B cell (primary cell): ENCODE measurements at regions not wholly inside any gene's neighbourhood (a gene's known extent, or its start where the extent isn't known, plus 50 kb on each side); places are given as distances from the start of the nearest gene placed in this dataset.

Experiments used
- ATAC-seq: fragments of 200-7000 bp; cut with Tn5 transposase; one replicate; pipeline ENCODE4 v1.10.0; 2021; ENCODE audit warnings: low read depth, mild to moderate bottlenecking, moderate number of reproducible peaks, moderate library complexity
- CTCF ChIA-PET: fragments of 350-600 bp; sonication (Branson Sonifier 250); formaldehyde crosslinking; loops from one replicate; lab custom pipeline; 2021; ENCODE audit warnings: antibody characterized with exemption, inconsistent platforms; lab: Charles Lee
- POLR2A ChIA-PET: fragments of 350-600 bp; sonication (Branson Sonifier 250); formaldehyde crosslinking; loops from one replicate; lab custom pipeline; 2021; ENCODE audit warnings: antibody characterized with exemption; lab: Charles Lee
- DNase-seq: peaks from one replicate; pipeline ENCODE4 v3.0.0; 2013
- H2AFZ ChIP-seq: 2 replicates; pipeline ENCODE4 v1.6.1; 2012; ENCODE audit warnings: mild to moderate bottlenecking, low read depth, low read length; ENCODE audit not compliant: insufficient read depth, poor library complexity, severe bottlenecking
- H3K27ac ChIP-seq, 2 donors: 1 replicate in 1 of 2; 2 replicates in 1 of 2; pipeline ENCODE4 v1.5.1; 2012 to 2013; ENCODE audit warnings: low read length in 2 of 2, mild to moderate bottlenecking in 2 of 2, moderate library complexity in 1 of 2
- H3K27me3 ChIP-seq, 4 experiments: fragments of 200-600 bp in 1 of 4; sonication (generic) in 1 of 4; replicated peaks in 1 of 4; 1 replicate in 2 of 4; 2 replicates in 2 of 4; pipeline versions ENCODE4 v1.6.1 to v1.7.0; 2013 to 2016; ENCODE audit warnings: low read length in 3 of 4, mild to moderate bottlenecking in 2 of 4, mixed read lengths in 1 of 4, moderate library complexity in 1 of 4; ENCODE audit not compliant: insufficient read depth in 4 of 4, control insufficient read depth in 3 of 4; ENCODE audit errors: control extremely low read depth in 1 of 4
- H3K36me3 ChIP-seq, 2 experiments: replicated peaks in 1 of 2; 1 replicate in 1 of 2; 2 replicates in 1 of 2; pipeline versions ENCODE4 v1.6.1 to v1.7.1; 2013; ENCODE audit warnings: low read length in 1 of 2; ENCODE audit not compliant: insufficient read depth in 2 of 2, control insufficient read depth in 1 of 2; ENCODE audit errors: control extremely low read depth in 1 of 2, extremely low read depth in 1 of 2
- H3K4me1 ChIP-seq, 2 donors: fragments of 200-600 bp in 1 of 2; sonication (generic) in 1 of 2; 1 replicate in 1 of 2; 2 replicates in 1 of 2; pipeline versions ENCODE4 v1.5.1 to v1.6.1; 2013 to 2017; ENCODE audit warnings: low read length in 2 of 2; ENCODE audit not compliant: control insufficient read depth in 2 of 2, insufficient read depth in 2 of 2
- H3K4me2 ChIP-seq: replicated peaks from 2 replicates; pipeline ENCODE3; 2012; ENCODE audit warnings: mild to moderate bottlenecking, low read depth, low read length; ENCODE audit not compliant: poor library complexity, severe bottlenecking
- H3K4me3 ChIP-seq, 5 experiments: fragments of 200-600 bp in 1 of 5; sonication (generic) in 1 of 5; 1 replicate in 3 of 5; 2 replicates in 2 of 5; pipeline versions ENCODE4 v1.5.1 to v1.7.0; 2011 to 2016; ENCODE audit warnings: low read length in 4 of 5, mild to moderate bottlenecking in 4 of 5, low read depth in 2 of 5, control low read depth in 1 of 5, moderate library complexity in 1 of 5; ENCODE audit not compliant: insufficient read depth in 1 of 5; ENCODE audit errors: control extremely low read depth in 1 of 5, extremely low read depth in 1 of 5
- H3K79me2 ChIP-seq: fragments of 200-600 bp; sonication (generic); one replicate; pipeline ENCODE4 v1.6.0; 2016; ENCODE audit warnings: low read length; ENCODE audit not compliant: control insufficient read depth, insufficient read depth
- H3K9ac ChIP-seq: fragments of 200-600 bp; sonication (generic); 2 replicates; pipeline ENCODE4 v1.6.1; 2017; ENCODE audit warnings: mild to moderate bottlenecking, low read length, moderate library complexity
- H3K9me3 ChIP-seq, 3 donors: one replicate each; pipeline versions ENCODE4 v1.6.1 to v1.7.1; 2013; ENCODE audit warnings: low read length in 2 of 3; ENCODE audit not compliant: control insufficient read depth in 2 of 3, insufficient read depth in 1 of 3; ENCODE audit errors: control extremely low read depth in 1 of 3
- H4K20me1 ChIP-seq: 2 replicates; pipeline ENCODE4 v1.6.0; 2012; ENCODE audit warnings: mild to moderate bottlenecking, low read length; ENCODE audit not compliant: insufficient read depth, control insufficient read depth, poor library complexity, severe bottlenecking
- H3K27ac Mint-ChIP-seq: one replicate; pipeline ENCODE4 v1.8.0; 2021; ENCODE audit warnings: mixed read lengths
- H3K27me3 Mint-ChIP-seq: one replicate; pipeline ENCODE4 v1.8.0; 2021; ENCODE audit warnings: mixed read lengths
- H3K4me1 Mint-ChIP-seq: one replicate; pipeline ENCODE4 v1.8.0; 2021; ENCODE audit warnings: mixed read lengths
- H3K4me3 Mint-ChIP-seq: one replicate; pipeline ENCODE4 v1.8.0; 2021; ENCODE audit warnings: mixed read lengths
- H3K9me3 Mint-ChIP-seq: one replicate; pipeline ENCODE4 v1.8.0; 2022; ENCODE audit warnings: mixed read lengths; ENCODE audit not compliant: insufficient read depth
- EZH2 ChIP-seq: IDR thresholded peaks from 2 replicates; pipeline ENCODE4 v1.6.1; 2012; ENCODE audit warnings: borderline replicate concordance, low read depth, mild to moderate bottlenecking, moderate library complexity, low read length; ENCODE audit not compliant: insufficient read depth, poor library complexity, severe bottlenecking
- WGBS: methylation state at CpG from one replicate; pipeline ENCODE4 v1.1.5; 2013; ENCODE audit warnings: missing lambda C conversion rate; ENCODE audit not compliant: insufficient coverage; 5-methylcytosine and 5-hydroxymethylcytosine counted together
- intact Hi-C: fragments of 100-400 bp; cut with micrococcal nuclease; formaldehyde crosslinking; loops from one replicate; pipeline ENCODE4 v1.10.0; 2022
- TF ChIP-seq, protein P1 (sequence below): fragments of 200-600 bp; IDR thresholded peaks from one replicate; pipeline ENCODE4 v1.8.0; 2022; ENCODE audit warnings: antibody characterized with exemption, mild to moderate bottlenecking

DNA sequence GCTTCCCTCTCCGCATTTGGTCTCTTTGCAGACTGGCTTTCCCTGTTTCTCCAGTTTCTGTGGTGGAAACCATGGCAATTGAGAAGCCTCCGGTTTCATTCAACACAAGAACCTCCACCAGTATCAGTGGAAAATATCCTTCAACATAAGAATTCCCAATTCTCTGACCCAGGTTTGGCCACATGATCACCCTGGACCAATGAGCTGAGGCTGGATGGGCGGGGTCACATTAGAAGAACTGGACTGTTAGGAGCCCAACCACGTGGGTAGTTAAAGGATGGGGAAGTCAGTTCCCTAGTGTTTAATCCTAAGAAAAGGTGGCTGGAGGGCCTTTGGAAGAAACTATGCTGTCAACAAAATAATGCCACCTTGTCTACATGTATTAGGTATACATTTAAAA, 336.3 kb downstream of the DMRT2 start:
- H3K9ac ChIP-seq, result no peak overlapping the region
- H3K27me3 ChIP-seq, result no peaks in the 10 kb centered on the region
- Mint-ChIP-seq H3K4me3 (no peak overlapping the region), H3K4me1 (no peaks in the 10 kb centered on the region), H3K27ac (no peak overlapping the region), H3K9me3 (no peaks in the 10 kb centered on the region), H3K27me3 (no peaks in the 10 kb centered on the region)
- no peak for TF ChIP-seq EZH2
- TF ChIP-seq, protein P1, sequence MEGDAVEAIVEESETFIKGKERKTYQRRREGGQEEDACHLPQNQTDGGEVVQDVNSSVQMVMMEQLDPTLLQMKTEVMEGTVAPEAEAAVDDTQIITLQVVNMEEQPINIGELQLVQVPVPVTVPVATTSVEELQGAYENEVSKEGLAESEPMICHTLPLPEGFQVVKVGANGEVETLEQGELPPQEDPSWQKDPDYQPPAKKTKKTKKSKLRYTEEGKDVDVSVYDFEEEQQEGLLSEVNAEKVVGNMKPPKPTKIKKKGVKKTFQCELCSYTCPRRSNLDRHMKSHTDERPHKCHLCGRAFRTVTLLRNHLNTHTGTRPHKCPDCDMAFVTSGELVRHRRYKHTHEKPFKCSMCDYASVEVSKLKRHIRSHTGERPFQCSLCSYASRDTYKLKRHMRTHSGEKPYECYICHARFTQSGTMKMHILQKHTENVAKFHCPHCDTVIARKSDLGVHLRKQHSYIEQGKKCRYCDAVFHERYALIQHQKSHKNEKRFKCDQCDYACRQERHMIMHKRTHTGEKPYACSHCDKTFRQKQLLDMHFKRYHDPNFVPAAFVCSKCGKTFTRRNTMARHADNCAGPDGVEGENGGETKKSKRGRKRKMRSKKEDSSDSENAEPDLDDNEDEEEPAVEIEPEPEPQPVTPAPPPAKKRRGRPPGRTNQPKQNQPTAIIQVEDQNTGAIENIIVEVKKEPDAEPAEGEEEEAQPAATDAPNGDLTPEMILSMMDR, result no peak
- no peaks in the 10 kb centered on the region for H3K9me3 ChIP-seq
- no peak overlapping the region for H3K27ac ChIP-seq
- H3K4me1 ChIP-seq, result no peaks in the 10 kb centered on the region
- 88% methylated on average over 3 of the region's 4 CpGs for WGBS
- H3K79me2 ChIP-seq, result no peaks in the 10 kb centered on the region
- H2AFZ ChIP-seq, result no peak overlapping the region
- no peak overlapping the region for H3K4me3 ChIP-seq
- DNase-seq, result no peak
- ChIA-PET CTCF (interaction anchor here (1.0 kb wide), 1 partner anchor 701 kb away, joined by 3 read pairs; no protein-coding TSS in a partner anchor), POLR2A (no interaction called here)
- ATAC-seq, result no peak
- no peak overlapping the region for H3K4me2 ChIP-seq
- no peaks in the 10 kb centered on the region for H4K20me1 ChIP-seq
- intact Hi-C loops, result no loop called here
- H3K36me3 ChIP-seq, result no peaks in the 10 kb centered on the region

DNA sequence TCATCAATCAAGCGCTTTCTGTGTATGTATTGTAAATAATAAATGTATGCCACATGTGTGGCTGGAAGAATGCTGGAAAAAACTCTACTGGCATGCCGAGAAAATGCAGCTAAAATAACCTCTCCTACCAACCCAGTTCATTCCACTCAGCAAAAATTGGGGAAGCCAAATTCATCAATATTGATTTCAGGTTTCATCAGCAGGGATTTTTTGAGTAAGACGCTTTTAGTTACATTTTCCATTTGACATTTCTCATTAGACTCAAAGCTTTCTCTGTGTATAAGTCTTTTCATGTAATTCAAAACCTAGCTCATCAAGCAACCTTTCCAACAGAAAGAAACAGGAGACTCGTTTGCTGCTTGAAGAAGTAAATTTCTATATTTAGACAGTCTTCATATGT, 338.1 kb downstream of the DMRT2 start:
- TF ChIP-seq EZH2, result no peak
- TF ChIP-seq, protein P1, result no peak
- no peak overlapping the region for H3K4me3 ChIP-seq
- ChIA-PET CTCF (no interaction called here), POLR2A (no interaction called here)
- no peaks in the 10 kb centered on the region for H3K36me3 ChIP-seq
- H3K4me1 ChIP-seq, result no peaks in the 10 kb centered on the region
- H3K4me1 Mint-ChIP-seq, result no peaks in the 10 kb centered on the region
- DNase-seq (no peak), ATAC-seq (no peak)
- no peaks in the 10 kb centered on the region for H4K20me1 ChIP-seq
- H3K27me3 ChIP-seq, result no peaks in the 10 kb centered on the region
- no peak overlapping the region for H3K27ac Mint-ChIP-seq
- H3K27me3 Mint-ChIP-seq, result no peaks in the 10 kb centered on the region
- no peak overlapping the region for H2AFZ ChIP-seq
- no peaks in the 10 kb centered on the region for H3K9me3 Mint-ChIP-seq
- no peak overlapping the region for H3K27ac ChIP-seq
- no peak overlapping the region for H3K4me3 Mint-ChIP-seq
- no CpG with 5 or more reads among the region's 4 CpGs for WGBS
- intact Hi-C loops, result no loop called here
- H3K79me2 ChIP-seq, result no peaks in the 10 kb centered on the region
- H3K9me3 ChIP-seq, result no peaks in the 10 kb centered on the region
- no peak overlapping the region for H3K9ac ChIP-seq
- H3K4me2 ChIP-seq, result no peak overlapping the region
